Cardiac fibroblast (primary cell): ENCODE measurements at regions not wholly inside any gene's neighbourhood (a gene's known extent, or its start where the extent isn't known, plus 50 kb on each side); places are given as distances from the start of the nearest gene placed in this dataset.

Source experiments
- DNase-seq, 2 donors: peaks; one replicate each; pipeline versions ENCODE4 v3.0.0 to v3.0.0-alpha.2; 2010; ENCODE audit warnings: low read depth in 2 of 2
- H3K4me3 ChIP-seq, 2 donors: replicated peaks in 1 of 2; 1 replicate in 1 of 2; 2 replicates in 1 of 2; pipeline ENCODE4 v1.5.1; 2011; ENCODE audit warnings: low read depth in 2 of 2, low read length in 2 of 2, mild to moderate bottlenecking in 2 of 2, moderate library complexity in 1 of 2
- TF ChIP-seq, protein P1 (sequence below): IDR thresholded peaks from one replicate; pipeline ENCODE4 v1.5.1; 2011; ENCODE audit warnings: low read depth, mild to moderate bottlenecking, low read length, inconsistent platforms

- H3K4me3 ChIP-seq: no peak overlapping the region
- TF ChIP-seq, protein P1, sequence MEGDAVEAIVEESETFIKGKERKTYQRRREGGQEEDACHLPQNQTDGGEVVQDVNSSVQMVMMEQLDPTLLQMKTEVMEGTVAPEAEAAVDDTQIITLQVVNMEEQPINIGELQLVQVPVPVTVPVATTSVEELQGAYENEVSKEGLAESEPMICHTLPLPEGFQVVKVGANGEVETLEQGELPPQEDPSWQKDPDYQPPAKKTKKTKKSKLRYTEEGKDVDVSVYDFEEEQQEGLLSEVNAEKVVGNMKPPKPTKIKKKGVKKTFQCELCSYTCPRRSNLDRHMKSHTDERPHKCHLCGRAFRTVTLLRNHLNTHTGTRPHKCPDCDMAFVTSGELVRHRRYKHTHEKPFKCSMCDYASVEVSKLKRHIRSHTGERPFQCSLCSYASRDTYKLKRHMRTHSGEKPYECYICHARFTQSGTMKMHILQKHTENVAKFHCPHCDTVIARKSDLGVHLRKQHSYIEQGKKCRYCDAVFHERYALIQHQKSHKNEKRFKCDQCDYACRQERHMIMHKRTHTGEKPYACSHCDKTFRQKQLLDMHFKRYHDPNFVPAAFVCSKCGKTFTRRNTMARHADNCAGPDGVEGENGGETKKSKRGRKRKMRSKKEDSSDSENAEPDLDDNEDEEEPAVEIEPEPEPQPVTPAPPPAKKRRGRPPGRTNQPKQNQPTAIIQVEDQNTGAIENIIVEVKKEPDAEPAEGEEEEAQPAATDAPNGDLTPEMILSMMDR: no peak
- no peak for DNase-seq
Measured at GRCh38 chr19:31118986-31119385, 230.2 kb downstream of the TSHZ3 start.

GRCh38 chr19:31118287-31118955, 230.8 kb downstream of the TSHZ3 start:
- TF ChIP-seq, protein P1: no peak
- H3K4me3 ChIP-seq: no peak overlapping the region
- no peak for DNase-seq

DNA sequence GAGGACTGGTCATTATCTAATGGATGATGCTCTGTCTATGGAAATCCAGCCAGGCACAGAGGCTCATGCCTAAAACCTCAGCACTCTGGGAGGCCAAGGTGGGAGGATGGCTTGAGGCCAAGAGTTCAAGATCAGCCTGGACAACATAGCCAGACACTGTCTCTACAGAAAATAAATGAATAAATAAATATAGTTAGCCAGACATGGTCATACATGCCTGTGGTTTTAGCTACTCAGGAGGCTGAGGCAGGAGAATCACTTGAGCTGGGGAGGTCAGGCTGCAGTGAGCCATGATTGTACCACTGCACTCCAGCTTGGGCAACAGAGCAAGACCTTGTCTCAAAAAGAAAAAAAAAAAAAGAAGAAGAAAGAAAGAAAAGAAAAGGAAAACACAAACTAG, 234.7 kb downstream of the TSHZ3 start:
- no peak for DNase-seq
- TF ChIP-seq, protein P1: no peak
- H3K4me3 ChIP-seq: no peak overlapping the region

DNA sequence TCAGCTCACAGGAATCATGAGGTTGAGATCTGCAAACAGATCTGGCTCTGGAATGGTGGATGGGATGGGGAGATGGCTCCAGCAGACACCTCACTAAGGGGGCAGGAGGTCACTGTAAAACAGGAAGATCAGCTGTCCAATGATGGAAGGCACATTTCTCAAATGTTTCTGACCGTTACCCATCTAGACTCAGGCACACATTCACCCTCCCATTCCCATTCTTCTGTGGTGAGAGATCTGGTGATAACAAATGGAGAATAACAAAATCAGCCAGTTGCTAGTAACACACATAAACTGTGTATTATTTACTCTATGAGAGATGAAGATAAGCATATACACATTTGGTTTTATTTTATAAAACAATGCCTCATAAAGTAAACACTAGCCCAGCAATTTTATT, 235.9 kb downstream of the TSHZ3 start:
- no peak overlapping the region for H3K4me3 ChIP-seq
- DNase-seq: peak in 1 of 2 donors; percentile 38
- TF ChIP-seq, protein P1: no peak

DNA sequence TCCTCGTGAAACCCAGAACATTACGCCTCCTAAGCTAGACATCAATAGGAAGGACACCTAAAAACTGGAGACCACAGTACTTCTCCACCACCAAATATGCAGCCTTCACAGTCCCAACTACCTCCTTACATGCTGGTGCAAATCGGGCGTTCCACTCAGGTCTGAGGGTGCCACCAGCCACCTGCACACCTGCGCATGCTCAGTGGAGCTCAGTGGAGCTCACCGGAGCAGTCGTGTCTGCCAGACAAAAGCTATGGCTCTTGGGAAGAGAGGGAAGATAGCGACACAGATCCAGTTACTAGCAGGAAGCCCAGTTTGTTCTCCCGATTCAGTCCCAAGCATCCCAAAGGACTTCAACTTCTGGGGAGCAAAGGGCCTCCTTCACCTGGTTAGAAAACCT, 237.1 kb downstream of the TSHZ3 start:
- H3K4me3 ChIP-seq: no peak overlapping the region

DNA sequence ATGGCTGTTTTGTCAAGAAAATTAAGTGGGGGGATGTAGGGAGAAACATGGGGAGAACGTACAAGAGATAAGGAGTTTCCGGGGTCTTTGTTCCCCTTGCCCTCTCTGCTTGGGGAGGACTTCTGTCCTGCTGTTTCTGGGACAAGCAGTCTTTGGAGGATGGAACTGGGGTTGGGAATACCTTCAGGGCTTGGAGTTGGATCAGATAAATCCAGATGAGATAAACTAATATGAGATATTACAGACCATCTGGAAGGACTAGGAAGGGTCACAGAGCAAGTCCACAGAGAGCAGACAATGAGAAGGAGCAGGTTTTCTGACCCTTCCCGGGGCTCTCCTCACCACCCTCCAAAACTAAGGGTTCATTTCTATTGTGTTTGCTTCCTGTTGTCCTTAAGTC, 237.5 kb downstream of the TSHZ3 start:
- DNase-seq: no peak

More for the DNA sequence above, 237.1 kb downstream of the TSHZ3 start:
- TF ChIP-seq, protein P1: no peak
- no peak for DNase-seq

More for the DNA sequence above, 237.5 kb downstream of the TSHZ3 start:
- H3K4me3 ChIP-seq: no peak overlapping the region
- TF ChIP-seq, protein P1: no peak
